Activated CD8-positive, alpha-beta memory T cell treated with anti-CD3 and anti-CD28 coated beads, Interleukin-2, amount 50 U/mL, for 1 hour (primary cell): ENCODE measurements at regions not wholly inside any gene's neighbourhood (a gene's known extent, or its start where the extent isn't known, plus 50 kb on each side); places are given as distances from the start of the nearest gene placed in this dataset.

Experiments
- DNase-seq: peaks from one replicate; pipeline ENCODE4 v3.0.0-alpha.2; 2020; ENCODE audit errors: extremely low read depth

DNA sequence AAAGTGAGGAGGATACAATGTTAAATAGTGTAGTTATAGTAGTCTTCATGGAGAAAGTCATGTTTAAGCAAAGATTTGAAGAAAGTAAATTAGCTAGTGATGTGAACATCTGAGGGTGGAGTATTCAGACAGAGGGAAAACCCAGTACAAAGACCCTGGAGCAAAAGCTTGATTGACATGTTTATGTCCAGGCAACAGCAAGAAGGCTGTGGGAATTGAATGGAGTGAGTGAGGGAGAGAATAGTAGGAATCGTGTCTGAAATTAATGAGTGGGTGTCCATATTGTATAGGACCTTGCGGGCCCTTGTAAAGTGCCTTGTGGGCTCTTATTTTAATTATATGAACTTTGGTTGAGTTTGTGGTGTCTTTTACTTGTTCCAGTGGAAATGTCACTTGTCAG, 424.1 kb upstream of the KIRREL3 start:
- no peak for DNase-seq

DNA sequence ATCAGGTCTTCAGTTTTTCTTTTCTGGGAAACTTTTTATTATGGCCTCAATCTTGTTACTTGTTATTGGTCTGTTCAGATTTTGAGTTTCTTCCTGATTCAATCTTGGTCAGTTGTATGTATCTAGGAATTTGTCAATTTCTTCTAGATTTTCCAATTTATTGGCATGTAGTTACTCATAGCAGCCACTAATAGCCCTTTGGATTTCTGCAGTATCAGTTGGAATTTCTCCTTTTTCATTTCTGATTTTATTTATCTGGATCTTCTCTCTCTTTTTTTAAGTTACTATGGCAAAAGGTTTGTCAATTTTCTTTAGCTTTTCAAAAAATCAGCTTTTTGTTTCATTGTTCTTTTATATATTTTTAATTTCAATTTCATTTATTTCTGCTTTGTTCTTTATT, 419.6 kb upstream of the KIRREL3 start:
- DNase-seq = no peak

DNA sequence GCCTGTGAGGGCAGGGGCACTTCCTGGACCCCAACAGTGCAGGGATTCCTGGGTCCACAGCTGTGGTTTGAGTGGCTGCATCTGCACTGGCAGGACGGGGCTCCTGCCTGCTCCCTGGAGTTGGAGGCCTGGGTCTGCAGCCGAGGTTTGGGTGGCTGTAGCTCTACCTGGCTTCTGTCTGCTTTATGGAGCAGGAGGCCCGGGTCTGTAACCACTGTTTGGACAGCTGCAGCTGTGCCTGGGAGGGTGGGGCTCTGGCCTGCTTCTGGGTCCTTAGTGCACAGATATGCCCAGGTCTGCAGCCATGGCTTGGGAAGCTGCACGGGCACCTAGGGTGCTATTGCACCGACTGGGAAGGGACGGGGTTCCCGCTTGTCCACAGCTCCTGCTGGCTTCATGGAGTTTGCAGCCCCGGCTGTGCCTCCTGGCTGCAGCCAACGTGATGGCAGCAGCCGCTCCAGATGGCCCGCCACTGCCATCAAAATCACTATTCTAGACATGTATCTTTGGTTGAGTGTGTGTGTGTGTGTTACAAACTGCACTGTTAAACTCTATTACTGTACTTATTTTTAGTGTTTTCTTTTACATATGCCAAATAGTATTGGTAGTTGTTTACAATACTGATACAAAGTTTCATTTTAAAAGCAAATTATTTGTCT, 412.3 kb upstream of the KIRREL3 start:
- no peak for DNase-seq

DNA sequence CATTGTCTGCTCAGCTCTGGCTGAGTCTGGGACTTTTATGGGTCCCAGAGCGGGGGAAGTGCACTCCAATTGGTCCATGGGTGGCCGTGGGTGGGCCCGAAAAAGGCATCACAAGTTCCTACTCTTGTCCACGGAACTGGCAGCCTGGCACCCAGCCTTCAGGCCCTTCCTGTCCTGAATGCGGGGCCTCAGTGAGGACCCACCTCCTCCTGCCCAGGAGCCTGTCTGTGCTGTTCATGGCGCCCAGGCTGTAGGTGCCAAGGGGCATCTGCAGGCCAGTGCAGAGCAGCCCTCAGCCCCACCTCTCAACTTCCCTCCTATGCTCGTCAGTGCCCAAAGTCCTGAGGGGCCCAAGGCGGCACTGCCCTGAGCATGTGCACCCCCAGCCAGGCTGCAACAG, 411.7 kb upstream of the KIRREL3 start:
- no peak for DNase-seq

DNA sequence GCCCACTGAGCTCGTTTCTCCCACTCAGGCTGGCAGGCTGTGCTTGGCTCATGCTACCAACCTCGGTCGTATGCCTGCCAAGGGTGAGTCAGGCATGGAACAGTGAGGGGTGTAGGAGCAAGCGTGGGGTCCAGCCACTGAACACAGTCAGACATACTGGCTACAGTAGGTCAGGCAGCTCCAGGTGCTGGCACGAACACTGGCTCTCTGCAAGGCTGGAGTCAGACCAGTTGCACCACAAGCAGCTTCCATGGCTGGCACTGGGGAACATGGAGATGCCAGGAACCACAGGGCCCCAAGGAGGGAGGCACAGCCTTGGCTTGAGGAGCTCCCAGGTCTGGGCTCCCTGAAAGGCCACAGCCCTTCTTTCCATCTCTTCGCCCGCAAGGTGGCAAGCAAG, 410.7 kb upstream of the KIRREL3 start:
- no peak for DNase-seq

DNA sequence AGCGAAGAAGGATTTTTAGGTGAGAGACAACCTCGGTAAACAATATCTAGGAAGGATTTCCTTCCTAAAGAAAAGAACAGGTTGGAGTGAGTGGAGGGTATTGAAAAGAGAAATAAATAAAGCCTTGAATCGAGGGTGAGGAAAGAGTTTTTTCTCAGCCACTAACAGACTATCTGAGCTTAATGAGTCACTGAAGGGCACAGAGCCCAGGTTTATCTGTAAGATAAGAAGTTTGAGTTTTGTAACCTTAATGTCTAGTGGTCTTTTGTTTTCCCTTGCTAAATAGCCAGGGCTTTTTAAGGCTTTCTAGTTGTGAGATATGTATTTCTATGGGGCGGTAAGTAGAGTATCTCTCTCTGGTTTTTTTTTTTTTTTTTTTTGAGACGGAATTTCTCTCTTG, 394.5 kb upstream of the KIRREL3 start:
- DNase-seq = no peak

DNA sequence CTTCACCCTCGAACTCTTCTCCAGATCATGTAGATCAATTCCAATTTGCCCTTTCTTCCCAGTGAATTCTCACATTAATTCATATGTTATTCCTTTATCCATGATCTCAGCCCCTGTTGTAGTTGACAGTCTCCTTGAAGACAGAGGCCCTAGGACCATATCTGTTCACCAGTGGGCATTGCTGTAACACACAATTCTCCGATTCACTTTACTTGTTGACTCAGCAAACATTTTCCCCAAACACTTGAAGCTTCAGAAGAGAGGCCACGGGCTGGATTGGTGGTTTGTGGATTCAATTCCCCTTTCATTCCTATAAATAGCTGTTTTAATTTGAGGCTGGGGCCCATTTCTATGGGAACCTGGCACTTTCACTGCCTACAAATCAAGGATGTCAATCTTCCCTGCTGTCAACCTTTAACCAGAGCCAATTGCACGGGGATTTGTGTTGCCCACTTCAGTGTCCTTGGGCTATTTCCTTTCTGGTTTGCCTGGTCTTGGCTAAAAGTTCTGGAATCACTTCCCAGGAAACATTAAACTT, 393.0 kb upstream of the KIRREL3 start:
- no peak for DNase-seq

DNA sequence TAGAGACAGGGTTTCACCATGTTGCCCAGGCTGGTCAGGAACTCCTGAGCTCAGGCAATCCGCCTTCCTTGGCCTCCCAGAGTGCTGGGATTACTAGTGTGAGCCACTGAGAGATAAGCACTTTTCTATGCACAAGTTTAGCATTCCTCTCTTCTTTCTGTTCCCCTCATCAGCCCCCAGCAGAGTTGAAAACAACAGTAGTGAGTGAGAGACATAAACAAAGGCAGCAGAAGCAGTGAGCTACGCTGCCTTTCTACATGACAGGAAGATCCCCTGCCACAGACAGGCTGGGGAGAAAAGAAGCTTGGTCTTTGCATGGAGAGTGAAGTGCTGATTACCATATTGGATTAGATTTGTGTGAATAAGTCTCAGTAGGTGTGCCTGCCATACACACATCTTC, 392.0 kb upstream of the KIRREL3 start:
- no peak for DNase-seq

DNA sequence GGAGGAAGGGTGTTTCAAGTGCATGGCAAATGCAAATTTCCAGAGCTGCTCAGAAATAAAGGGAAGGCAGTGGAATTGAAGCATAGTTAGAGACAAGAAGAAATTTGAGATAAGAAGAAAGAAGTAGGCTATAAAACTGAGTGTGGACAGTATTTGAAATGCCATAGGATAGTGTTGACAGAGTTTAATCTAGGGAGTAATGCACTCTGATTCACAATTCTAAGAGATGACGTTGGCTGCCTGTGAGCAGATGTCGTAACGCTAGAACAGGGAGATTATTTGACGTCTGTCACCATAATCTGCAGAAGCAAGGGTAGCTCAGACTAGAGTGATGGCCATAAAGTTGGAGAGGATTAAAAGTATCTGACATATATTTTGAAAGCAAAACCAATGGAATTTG, 389.9 kb upstream of the KIRREL3 start:
- DNase-seq = no peak

DNA sequence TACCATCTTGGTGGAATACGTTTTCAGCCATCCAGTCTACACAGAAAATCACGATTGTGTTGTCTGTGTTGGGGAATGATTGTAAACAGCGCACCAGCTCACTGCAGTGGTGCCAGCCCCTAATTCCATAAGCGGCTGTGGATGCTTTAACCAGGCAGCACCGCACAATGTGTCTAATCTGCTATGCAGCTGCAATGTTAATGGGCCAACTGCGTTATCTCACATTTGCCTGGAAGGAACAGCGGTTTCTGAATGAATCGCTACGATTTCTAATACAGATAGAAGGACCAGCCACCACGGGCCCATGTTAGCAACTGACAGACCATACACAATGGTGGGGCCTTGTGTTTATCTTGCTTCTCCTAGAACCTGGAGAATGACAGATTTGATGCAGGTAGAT, 384.5 kb upstream of the KIRREL3 start:
- DNase-seq = no peak

DNA sequence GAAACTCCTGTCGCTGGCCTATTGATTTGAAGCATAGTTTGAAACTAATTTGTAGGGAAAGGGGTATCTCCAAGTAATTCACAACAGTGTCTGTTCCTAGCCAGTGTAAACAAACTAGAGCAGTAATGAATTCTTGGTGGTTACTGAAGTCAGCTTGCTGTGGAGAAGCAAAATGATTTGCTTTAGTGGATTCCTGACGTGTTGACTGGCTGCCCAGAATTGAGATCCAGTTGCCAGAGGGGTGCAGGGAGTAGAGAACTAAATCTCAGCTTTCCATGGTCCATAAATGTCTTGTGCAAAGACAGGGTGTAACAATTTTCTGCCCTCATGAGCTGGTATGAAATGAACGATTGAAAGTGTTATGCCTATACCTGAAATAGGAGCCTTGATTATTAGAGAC, 382.5 kb upstream of the KIRREL3 start:
- DNase-seq = no peak

DNA sequence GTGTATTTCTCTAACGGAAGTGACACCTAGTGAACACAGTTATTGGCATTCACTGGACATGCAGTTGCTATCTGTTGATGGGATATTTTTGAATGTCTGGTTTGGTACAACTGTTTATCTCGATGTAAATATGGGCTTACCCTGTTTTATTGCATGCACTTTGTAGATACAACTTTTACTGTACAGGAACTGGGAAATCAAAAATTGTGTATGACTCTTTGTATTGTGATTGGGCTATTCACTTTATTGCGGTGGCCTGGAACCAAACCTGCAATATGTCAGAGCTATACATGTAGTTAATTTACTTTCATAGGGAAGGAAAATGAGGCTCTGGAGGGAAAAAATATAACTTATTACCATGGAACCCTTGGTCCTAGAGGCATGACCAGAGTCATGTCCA, 380.7 kb upstream of the KIRREL3 start:
- DNase-seq = no peak

DNA sequence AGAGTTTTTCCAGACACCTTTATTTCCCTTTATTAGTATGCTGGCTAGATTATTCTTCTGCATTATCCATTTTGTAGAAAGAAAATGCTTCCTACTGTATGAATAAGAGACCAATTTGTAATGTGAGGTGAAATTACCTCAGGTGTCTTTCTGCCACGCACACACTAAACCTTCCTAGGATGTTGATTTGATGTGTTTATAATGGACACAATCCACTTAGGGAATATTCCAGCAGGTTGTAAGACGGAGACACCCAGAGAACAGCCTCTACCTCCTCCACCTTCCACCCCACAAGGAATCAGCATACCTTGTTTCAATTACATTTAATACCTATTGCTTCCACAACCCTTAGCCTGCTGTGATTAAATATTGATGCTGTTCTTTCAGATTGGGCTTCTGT, 379.1 kb upstream of the KIRREL3 start:
- no peak for DNase-seq

DNA sequence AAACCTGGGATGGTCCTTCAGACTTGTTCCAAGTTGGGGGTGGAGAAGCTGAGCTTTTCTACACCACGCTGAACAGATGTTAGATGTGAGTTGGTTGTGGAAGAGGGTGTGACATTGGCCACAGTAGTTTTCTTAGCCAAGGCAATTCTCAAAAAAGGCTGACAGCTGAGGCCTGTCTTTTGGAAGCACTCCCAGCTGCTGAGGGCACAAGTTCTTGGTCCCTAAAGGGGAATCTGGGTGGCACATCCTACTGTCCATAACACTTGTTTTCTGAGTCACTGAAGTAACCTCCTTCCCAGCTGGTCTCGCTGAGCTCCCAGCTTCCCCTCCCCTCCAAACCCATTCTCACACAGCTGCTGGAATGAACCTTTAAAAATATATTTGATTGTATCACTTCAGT, 375.7 kb upstream of the KIRREL3 start:
- no peak for DNase-seq

DNA sequence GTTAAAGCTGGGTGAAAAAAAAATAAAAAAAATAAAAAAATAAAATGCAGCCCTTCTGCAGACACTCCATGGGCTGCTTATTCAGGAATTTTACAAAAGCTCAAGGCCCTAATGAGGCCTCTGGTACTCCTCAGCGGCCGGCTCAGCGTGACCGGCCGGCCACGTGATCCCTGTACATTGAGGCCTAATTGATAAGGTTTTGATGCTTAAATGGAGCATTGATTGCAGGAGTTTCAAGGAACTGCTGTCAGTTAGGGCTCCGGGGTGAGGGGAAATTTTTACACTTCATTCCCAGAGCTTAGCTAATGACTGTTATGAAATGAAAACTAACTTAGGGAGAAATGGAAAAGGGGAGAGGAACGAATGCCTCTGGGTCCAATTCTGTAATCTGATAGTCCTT, 368.8 kb upstream of the KIRREL3 start:
- no peak for DNase-seq

DNA sequence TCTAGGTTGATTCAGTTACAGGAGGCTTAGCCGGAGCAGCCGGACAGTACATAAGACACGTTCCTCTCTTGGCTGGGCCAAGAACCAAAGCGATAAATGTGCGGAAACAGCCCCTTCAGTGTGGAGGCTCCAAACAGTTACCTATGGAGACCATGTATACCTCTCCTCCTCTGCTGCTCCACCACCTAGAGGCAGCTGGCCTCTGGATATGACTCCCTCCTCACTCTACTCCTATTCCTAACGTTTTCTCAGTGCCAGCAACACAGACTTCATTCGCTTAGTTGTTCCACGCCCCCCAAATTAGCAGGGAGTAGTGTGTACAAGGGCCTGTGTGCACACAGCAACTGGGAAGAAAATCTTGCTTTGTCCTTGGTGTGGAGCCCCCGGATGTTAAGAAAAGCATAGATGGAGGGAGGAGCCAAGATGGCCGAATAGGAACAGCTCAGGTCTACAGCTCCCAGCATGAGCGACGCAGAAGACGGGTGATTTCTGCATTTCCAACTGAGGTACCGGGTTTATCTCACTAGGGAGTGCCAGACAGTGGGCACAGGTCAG, 362.3 kb upstream of the KIRREL3 start:
- no peak for DNase-seq

DNA sequence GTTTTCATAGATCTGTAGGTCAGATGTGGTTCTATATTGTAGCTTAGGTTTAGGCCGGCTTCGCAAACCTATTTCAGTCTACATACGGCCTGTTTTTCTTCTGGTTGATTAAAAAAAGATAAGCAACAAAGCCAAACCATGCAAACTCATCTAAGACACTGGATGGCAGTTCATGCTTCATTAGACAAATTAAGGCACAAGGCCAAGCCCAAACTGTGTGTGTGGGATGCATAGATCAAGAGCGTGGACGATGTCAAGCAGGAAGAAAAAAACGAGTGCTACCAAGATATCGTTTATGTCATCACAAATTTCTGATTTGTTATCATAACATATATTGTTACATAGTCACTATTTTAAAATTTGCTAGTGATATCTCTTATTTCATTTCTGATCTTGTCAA, 357.6 kb upstream of the KIRREL3 start:
- no peak for DNase-seq

DNA sequence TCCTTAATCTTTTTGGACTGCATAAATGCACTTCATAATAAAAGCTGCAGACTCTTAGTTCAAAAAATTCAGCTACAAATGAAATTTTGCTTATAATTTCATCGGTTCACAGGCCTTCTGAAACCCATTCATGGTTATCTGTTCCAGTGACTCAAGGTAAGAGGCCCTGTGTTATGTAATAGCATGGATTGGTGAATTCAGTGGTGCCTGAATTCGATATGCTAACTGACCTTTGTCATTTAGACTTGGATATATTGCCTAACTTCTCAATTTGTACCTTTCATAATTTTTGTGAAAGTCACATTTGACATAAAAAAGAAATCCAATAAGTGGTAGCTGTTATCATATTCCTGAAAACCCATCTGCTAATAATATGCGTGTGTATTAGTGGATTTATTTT, 349.9 kb upstream of the KIRREL3 start:
- DNase-seq = no peak

DNA sequence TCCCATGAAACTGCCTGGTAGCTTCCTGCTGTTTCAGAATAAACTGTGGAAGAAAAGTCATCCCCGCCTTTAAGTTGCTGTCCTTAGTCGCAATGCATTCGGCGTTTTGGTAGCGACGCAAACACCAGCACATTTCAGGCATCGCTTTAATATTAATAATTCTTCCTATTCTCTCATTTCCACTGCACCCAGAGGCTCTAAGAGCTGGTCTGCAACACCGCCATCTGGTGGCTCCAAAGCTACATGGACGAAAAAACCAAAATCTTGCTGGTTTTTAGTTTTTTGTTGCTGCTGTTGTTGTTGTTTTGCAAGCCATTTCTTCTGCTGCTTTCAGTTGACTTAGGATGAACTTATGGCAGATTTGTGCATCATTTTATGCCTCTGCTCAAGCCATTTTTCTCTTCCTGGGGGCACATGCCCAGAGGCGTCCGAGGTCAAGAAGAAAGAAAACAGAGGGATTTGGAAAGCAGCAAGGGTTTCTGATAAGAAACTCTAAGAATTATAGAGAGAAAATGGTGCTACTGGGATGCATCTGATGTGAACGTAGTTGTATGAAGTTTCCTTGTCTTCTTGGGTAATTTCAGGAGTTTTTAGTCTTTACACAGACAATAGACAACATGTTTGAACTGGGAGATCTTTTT, 345.4 kb upstream of the KIRREL3 start:
- DNase-seq = no peak

DNA sequence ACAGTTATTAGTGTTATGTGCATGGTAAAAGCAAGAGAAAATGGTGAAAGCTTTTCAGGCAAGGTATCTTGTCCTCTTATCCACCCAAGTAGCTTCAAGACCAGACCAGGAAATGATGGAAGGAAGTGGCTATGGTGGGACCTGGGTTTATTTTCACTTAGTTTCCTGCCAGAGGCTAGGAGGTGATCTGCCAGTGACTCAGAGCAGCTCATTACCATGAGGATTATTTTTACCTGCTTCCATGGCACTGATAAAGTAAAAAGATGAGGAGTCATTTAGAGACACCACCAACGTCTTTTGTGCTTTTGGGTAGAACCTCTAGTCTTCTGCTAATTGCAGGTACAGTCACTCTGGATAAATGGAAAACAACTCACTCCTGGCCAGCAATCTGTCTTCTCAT, 339.9 kb upstream of the KIRREL3 start:
- no peak for DNase-seq

DNA sequence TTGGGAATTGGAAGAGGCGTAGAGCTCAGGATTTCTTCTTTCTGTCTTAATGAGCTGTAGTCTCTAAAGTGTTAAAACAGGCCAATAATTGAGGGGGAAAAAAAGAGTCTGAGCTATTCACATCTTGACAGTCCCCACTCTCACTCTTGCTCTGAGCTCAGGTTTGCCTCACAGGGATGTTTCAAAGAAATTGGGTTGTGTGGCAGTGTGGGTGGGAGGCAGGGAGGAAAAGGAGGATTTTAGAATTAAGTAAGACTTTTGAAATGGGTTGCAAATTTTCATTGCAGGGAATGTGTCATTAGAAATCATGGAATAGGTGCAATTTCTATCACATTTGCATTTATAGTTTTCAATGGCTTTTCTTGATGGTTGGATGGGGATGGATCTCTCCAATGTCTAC, 338.8 kb upstream of the KIRREL3 start:
- DNase-seq = no peak

DNA sequence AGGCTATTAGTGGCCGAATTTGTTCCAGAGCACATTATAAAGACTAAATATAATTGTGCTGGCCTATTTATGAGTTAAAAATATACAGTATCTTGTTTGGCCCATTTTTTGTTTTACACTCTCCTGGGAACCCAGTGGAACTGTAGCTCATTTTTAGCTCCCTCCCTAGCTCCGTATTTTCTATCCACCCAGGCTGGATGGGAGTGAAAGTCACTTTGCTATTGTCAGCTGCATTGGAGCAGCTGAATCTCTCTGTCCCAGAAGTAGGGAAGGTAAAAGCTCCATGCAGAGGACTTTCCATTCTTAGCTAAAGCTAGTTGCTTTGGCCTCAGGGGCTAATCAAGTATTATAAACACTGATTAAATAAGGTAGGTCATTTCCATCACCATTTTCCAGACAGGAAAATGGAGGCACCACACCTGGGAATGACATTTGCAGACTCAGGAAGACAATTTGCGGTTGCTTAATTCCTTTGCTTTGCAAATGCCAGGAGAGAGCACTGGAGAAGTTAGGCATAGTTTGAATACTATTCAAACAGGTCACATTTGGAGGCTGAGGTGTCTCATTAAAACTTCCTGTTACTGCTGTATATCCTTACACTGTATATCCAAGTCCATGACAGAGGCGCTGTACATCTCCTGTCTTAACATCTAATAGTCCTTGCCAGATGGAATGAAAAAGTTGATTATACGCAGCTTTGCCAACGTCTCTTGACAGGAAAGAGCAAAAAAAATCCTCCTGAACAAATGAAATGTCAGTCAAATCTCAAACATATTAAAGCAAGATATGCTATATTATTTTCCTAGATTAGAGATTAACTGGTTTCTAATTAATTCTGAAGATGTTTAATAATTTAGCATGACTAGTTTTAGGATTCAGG, 338.1 kb upstream of the KIRREL3 start:
- no peak for DNase-seq

DNA sequence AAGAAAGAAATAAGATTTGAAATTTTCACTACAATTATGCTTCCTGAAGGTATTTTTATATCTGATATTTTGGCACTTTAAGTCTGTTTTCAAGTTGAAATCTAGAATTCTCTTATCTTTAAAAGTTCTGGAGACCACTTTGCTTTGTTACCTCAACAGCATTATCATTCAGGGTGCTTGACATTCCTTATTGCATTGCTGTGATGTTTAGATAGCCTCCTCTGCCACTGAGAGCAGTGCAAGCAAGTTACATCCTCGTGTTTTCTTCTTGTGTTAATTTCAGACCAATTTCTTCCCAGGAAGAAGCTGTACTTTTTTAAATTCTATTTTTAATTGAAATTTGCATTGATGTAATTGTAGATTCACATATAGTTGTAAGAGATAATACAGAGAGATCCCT, 333.9 kb upstream of the KIRREL3 start:
- no peak for DNase-seq
